ENCODE measurements at regions not wholly inside any gene's neighbourhood (a gene's known extent, or its start where the extent isn't known, plus 50 kb on each side); places are given as distances from the start of the nearest gene placed in this dataset.

DNA sequence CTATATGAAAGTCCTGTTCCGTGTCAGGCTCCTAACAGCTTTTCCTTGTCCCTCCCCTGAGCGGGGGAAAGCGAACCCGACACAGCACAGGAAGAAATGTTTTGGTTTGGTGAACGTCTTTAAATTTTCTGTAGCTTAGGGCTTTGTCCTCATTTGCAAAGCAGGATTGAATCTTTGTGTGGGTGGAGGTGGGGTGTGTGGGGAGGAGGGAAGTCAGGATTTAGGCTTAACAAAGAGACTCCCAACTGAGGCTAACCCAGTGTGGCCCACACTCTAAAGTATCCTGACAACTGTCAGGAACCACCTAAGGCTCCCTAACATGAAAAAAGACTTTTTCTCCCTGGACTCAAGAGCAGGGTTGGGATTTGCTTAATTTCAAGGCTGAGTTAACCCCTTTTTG is 376.2 kb upstream of the C1orf174 start:
- ATAC-seq (replicated peaks) (no peak), DNase-seq (no peak)
- no peaks in the 10 kb centered on the region for H3K4me1 Mint-ChIP-seq (ENCODE audit: low read depth in 2 of 2)
- H3K36me3 Mint-ChIP-seq (ENCODE audit: insufficient read depth) = no peaks in the 10 kb centered on the region
- no peak overlapping the region for H3K27ac Mint-ChIP-seq
- peaks cover 0 to 10% of the 10 kb centered on the region in 2 donors for H3K9me3 Mint-ChIP-seq
- no peak overlapping the region for H3K4me3 Mint-ChIP-seq
- peaks cover 25 to 39% of the 10 kb centered on the region in 2 donors for H3K27me3 Mint-ChIP-seq

GRCh38 chr1:4277598-4277997 is 376.8 kb upstream of the AJAP1 start:
- no peak for ATAC-seq (replicated peaks)
- H3K27ac Mint-ChIP-seq = no peak overlapping the region
- peaks cover 19 to 40% of the 10 kb centered on the region in 2 donors for H3K27me3 Mint-ChIP-seq
- H3K9me3 Mint-ChIP-seq = peaks cover 0 to 10% of the 10 kb centered on the region in 2 donors
- no peaks in the 10 kb centered on the region for H3K4me1 Mint-ChIP-seq (ENCODE audit: low read depth in 2 of 2)
- DNase-seq = no peak
- no peaks in the 10 kb centered on the region for H3K36me3 Mint-ChIP-seq (ENCODE audit: insufficient read depth)
- no peak overlapping the region for H3K4me3 Mint-ChIP-seq

GRCh38 chr1:4284976-4285375 is 369.4 kb upstream of the AJAP1 start:
- no peaks in the 10 kb centered on the region for H3K9me3 Mint-ChIP-seq
- no peak overlapping the region for H3K4me3 Mint-ChIP-seq
- H3K27ac Mint-ChIP-seq = no peak overlapping the region
- H3K27me3 Mint-ChIP-seq = peaks cover 6 to 59% of the 10 kb centered on the region in 2 donors
- ATAC-seq (replicated peaks) = no peak
- DNase-seq = no peak
- no peaks in the 10 kb centered on the region for H3K4me1 Mint-ChIP-seq (ENCODE audit: low read depth in 2 of 2)
- no peaks in the 10 kb centered on the region for H3K36me3 Mint-ChIP-seq (ENCODE audit: insufficient read depth)

DNA sequence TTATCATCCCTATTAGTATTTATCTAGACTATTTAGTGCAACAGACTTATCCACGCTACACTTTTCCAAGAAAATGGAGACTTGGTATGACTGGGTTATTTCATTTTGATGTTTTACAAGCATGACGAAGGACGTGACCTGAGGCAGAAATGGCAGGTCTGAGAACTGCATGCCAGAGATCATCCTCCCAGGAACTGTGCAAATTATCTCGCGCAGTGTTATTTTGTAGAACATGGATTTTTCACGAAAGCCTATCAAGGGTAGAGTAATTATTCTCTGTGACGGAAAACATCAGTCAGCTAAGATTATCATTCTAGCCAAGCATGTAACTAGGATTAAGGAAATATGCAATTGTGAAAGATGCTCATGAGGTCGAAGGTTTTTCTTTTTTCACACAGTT is 361.5 kb upstream of the AJAP1 start:
- Mint-ChIP-seq H3K36me3 (ENCODE audit: insufficient read depth) (no peaks in the 10 kb centered on the region), H3K4me3 (no peak overlapping the region), H3K4me1 (ENCODE audit: low read depth in 2 of 2) (no peaks in the 10 kb centered on the region), H3K27me3 (peaks cover 32 to 57% of the 10 kb centered on the region in 2 donors), H3K9me3 (peaks cover 4 to 9% of the 10 kb centered on the region in 2 donors), H3K27ac (no peak overlapping the region)
- no peak for DNase-seq
- no peak for ATAC-seq (replicated peaks)

- peaks cover 16 to 27% of the 10 kb centered on the region in 2 donors for H3K27me3 Mint-ChIP-seq
- no peak overlapping the region for H3K4me3 Mint-ChIP-seq
- no peaks in the 10 kb centered on the region for H3K36me3 Mint-ChIP-seq (ENCODE audit: insufficient read depth)
- no peaks in the 10 kb centered on the region for H3K4me1 Mint-ChIP-seq (ENCODE audit: low read depth in 2 of 2)
- DNase-seq (no peak), ATAC-seq (replicated peaks) (no peak)
- H3K27ac Mint-ChIP-seq = no peak overlapping the region
- peaks cover 7 to 19% of the 10 kb centered on the region in 2 donors for H3K9me3 Mint-ChIP-seq
Observed at GRCh38 chr1:4298361-4299083, 355.9 kb upstream of the AJAP1 start.

DNA sequence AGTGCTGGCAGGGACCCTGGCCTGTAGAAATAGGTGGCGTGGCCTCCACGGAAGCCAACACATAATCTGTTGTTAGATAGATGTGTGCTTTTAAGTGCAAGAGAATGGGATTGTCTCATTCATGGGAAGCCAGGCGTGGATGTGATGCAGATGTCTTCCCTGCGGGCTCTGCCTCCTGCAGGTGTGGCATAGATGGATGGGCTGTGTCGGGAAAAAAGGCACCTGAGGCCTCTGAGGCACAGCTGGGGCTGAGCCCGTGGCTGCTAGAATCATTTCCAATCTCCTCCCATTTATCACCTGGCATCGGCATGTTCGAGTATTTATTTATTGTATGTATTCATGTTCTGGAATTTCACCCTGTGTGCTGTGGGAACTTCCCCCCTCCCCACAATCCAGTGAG is 353.4 kb upstream of the AJAP1 start:
- ATAC-seq (replicated peaks) (no peak), DNase-seq (no peak)
- Mint-ChIP-seq H3K4me3 (no peak overlapping the region), H3K36me3 (ENCODE audit: insufficient read depth) (no peaks in the 10 kb centered on the region), H3K4me1 (ENCODE audit: low read depth in 2 of 2) (no peaks in the 10 kb centered on the region), H3K9me3 (peaks cover 6 to 23% of the 10 kb centered on the region in 2 donors), H3K27me3 (peaks cover 10 to 19% of the 10 kb centered on the region in 2 donors), H3K27ac (no peak overlapping the region)

DNA sequence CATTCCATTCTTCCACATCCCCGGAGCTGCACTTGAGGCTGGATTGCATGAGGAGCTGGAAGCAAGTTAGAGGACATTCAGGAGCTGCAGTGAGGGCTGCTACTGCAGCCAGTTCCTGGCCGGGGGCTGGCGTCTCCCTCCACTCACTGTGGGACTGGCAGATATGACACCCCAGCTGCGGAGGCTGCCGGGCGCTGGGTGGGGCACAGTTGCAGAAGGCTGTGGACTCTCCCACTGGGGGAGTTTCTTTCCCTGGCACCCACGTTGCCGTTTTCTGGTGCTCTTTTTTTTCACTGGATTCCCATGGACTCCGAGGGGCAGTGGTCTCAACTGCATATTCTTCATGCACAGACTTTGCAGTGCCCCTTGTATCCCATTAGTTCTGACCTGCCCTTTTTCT is 351.1 kb upstream of the AJAP1 start:
- Mint-ChIP-seq H3K36me3 (ENCODE audit: insufficient read depth) (no peaks in the 10 kb centered on the region), H3K27ac (no peak overlapping the region), H3K4me1 (ENCODE audit: low read depth in 2 of 2) (no peaks in the 10 kb centered on the region), H3K27me3 (peaks cover 0 to 11% of the 10 kb centered on the region in 2 donors), H3K4me3 (no peak overlapping the region), H3K9me3 (peaks cover 4 to 20% of the 10 kb centered on the region in 2 donors)
- no peak for DNase-seq
- ATAC-seq (replicated peaks) = no peak

DNA sequence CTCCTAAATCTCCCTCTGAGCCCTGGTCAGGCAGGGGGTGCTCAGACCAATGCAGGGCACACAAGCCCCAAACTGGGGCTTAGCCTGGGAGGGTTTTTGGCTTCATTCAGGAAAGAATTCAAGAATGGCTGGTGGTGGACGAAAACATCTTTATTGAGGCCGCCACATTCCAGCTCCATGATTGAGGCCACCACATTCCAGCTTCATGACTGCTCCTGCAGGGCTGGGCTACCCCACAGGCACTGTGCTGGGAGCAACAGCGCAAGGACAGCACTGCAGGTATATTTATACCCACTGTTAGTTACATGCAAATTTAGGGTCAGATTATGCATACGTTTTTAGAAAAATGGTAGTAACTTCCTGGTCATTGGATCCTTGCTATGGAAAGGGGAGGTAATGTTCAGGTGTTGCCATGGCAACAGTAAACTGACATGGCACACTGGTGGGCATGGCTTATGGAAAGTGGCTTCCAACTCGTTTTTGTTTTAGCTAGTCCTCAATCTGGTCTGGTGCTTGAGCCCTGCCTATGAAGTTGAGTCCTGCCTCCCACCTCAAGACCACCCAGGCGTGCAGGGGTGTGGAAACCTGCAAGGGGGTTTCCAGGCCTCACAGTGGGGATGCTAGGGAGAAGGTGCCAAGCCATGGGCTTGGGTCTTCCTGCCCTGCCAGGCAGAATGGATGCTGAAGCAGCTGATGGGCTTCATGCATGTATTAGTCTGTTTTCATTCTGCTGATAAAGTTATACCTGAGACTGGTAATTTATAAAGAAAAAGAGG is 348.7 kb upstream of the AJAP1 start:
- ATAC-seq (replicated peaks) (no peak), DNase-seq (no peak)
- peaks cover 0 to 18% of the 10 kb centered on the region in 2 donors for H3K27me3 Mint-ChIP-seq
- H3K36me3 Mint-ChIP-seq (ENCODE audit: insufficient read depth) = no peaks in the 10 kb centered on the region
- peaks cover 4 to 20% of the 10 kb centered on the region in 2 donors for H3K9me3 Mint-ChIP-seq
- H3K4me1 Mint-ChIP-seq (ENCODE audit: low read depth in 2 of 2) = no peaks in the 10 kb centered on the region
- H3K4me3 Mint-ChIP-seq = no peak overlapping the region
- no peak overlapping the region for H3K27ac Mint-ChIP-seq

- H3K27ac Mint-ChIP-seq = no peak overlapping the region
- H3K27me3 Mint-ChIP-seq = peaks cover 4 to 24% of the 10 kb centered on the region in 2 donors
- H3K36me3 Mint-ChIP-seq (ENCODE audit: insufficient read depth) = no peaks in the 10 kb centered on the region
- DNase-seq (no peak), ATAC-seq (replicated peaks) (no peak)
- peaks cover 7 to 20% of the 10 kb centered on the region in 2 donors for H3K9me3 Mint-ChIP-seq
- H3K4me3 Mint-ChIP-seq = no peak overlapping the region
- H3K4me1 Mint-ChIP-seq (ENCODE audit: low read depth in 2 of 2) = no peaks in the 10 kb centered on the region
Observed at GRCh38 chr1:4306559-4307467, 347.6 kb upstream of the AJAP1 start.

DNA sequence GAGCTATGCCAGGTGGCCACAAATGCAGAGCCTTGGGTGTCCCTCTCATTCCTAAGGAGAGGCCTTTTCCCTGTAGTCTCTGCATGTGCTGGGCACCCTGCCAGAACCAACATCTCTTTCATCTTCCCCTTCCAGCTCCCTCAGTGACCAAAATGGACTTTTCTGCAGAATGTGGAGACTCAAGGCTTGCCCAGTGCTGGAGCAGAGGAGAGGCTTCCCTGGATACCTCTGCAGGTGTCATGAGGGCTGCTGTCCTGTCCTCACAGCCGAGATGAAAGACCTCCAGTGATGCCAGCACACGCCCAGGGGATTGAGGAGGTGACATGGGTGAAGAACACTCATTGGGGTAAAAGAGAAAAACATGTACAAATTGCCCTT is 347.0 kb upstream of the AJAP1 start:
- Mint-ChIP-seq H3K27ac (no peak overlapping the region), H3K27me3 (peaks cover 10 to 27% of the 10 kb centered on the region in 2 donors), H3K36me3 (ENCODE audit: insufficient read depth) (no peaks in the 10 kb centered on the region), H3K4me1 (ENCODE audit: low read depth in 2 of 2) (no peaks in the 10 kb centered on the region), H3K9me3 (peaks cover 7 to 20% of the 10 kb centered on the region in 2 donors), H3K4me3 (no peak overlapping the region)
- ATAC-seq (replicated peaks) (no peak), DNase-seq (no peak)

- no peak overlapping the region for H3K27ac Mint-ChIP-seq
- H3K9me3 Mint-ChIP-seq = peaks cover 4 to 15% of the 10 kb centered on the region in 2 donors
- no peak for ATAC-seq (replicated peaks)
- DNase-seq = no peak
- H3K36me3 Mint-ChIP-seq (ENCODE audit: insufficient read depth) = no peaks in the 10 kb centered on the region
- no peak overlapping the region for H3K4me3 Mint-ChIP-seq
- H3K4me1 Mint-ChIP-seq (ENCODE audit: low read depth in 2 of 2) = no peaks in the 10 kb centered on the region
- peaks cover 10 to 27% of the 10 kb centered on the region in 2 donors for H3K27me3 Mint-ChIP-seq
Observed at GRCh38 chr1:4307911-4308545, 346.4 kb upstream of the AJAP1 start.

DNA sequence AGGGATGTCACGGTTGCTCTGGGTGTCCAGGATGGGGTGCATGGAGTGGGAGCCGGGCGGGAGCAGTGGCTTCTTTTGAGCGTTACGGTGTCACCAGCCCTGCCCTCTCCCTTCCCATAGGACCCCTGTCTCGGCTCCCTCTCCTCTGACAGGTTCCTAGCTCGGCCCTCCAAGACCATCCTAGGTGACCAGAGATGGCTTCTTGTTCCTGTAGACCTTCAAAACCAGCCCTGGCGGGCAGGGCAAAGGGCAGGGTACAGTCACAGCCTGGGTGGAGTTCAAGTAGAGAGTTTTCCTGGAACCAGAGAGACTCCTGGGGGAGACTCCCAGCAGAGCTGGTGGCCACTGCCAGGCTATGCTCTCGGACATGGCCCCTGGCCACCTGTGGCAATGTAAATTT is 345.6 kb upstream of the AJAP1 start:
- Mint-ChIP-seq H3K9me3 (peaks cover 7 to 10% of the 10 kb centered on the region in 2 donors), H3K27me3 (peaks cover 10 to 27% of the 10 kb centered on the region in 2 donors), H3K27ac (no peak overlapping the region), H3K36me3 (ENCODE audit: insufficient read depth) (no peaks in the 10 kb centered on the region), H3K4me1 (ENCODE audit: low read depth in 2 of 2) (no peaks in the 10 kb centered on the region), H3K4me3 (no peak overlapping the region)
- no peak for DNase-seq
- no peak for ATAC-seq (replicated peaks)

Data from effector memory CD8-positive, alpha-beta T cell (primary cell).